HepG2 (cell line): ENCODE measurements at regions not wholly inside any gene's neighbourhood (a gene's known extent, or its start where the extent isn't known, plus 50 kb on each side); places are given as distances from the start of the nearest gene placed in this dataset.
A peak's percentile ranks its signal among the peaks of the same experiment; 100 is the strongest.

Source experiments
- ASH2L ChIP-seq: fragments of 300-600, 200-600 bp; sonication (generic); IDR thresholded peaks from 2 replicates; pipeline ENCODE4 v1.7.0; 2017; ENCODE audit warnings: low read depth, mild to moderate bottlenecking, moderate library complexity, mixed read lengths, low read length; ENCODE audit not compliant: insufficient read length
- ATF7 ChIP-seq, 2 experiments: fragments of 450-650 bp in 1 of 2; sonication (generic) in 1 of 2; formaldehyde crosslinking in 1 of 2; IDR thresholded peaks; 2 replicates each; pipeline versions ENCODE4 v1.4.0 to v1.6.1; 2016 to 2020; ENCODE audit warnings: antibody characterized with exemption in 1 of 2, mild to moderate bottlenecking in 1 of 2, missing genetic modification reagents in 1 of 2
- CCAR2 ChIP-seq: fragments of 200-400 bp; formaldehyde crosslinking; optimal IDR thresholded peaks from 2 replicates; pipeline ENCODE3; 2018; ENCODE audit warnings: low read depth, mild to moderate bottlenecking, low read length, moderate library complexity
- ETV6 ChIP-seq: sonication (generic); formaldehyde crosslinking; conservative IDR thresholded peaks from 2 replicates; pipeline ENCODE4 v1.4.0; 2020; ENCODE audit warnings: missing genetic modification reagents
- HNF4G ChIP-seq, 2 experiments: sonication (generic) in 1 of 2; formaldehyde crosslinking in 1 of 2; IDR thresholded peaks; 2 replicates each; pipeline versions ENCODE4 v1.4.0 to v1.6.1; 2011 to 2020; ENCODE audit warnings: borderline replicate concordance in 2 of 2, low read depth in 2 of 2, mild to moderate bottlenecking in 2 of 2, low read length in 1 of 2, missing genetic modification reagents in 1 of 2, moderate library complexity in 1 of 2
- KDM5B ChIP-seq: sonication (generic); formaldehyde crosslinking; IDR thresholded peaks from 2 replicates; pipeline ENCODE4 v1.4.0; 2020; ENCODE audit warnings: missing genetic modification reagents, mild to moderate bottlenecking, borderline replicate concordance
- KMT2A ChIP-seq: sonication (generic); formaldehyde crosslinking; IDR thresholded peaks from 2 replicates; pipeline ENCODE4 v1.4.0; 2020; ENCODE audit warnings: missing genetic modification reagents
- KMT2B ChIP-seq: IDR thresholded peaks from 2 replicates; pipeline ENCODE4 v1.6.1; 2016; ENCODE audit warnings: missing genetic modification reagents, missing compliant biosample characterization
- MBD4 ChIP-seq: IDR thresholded peaks from 2 replicates; pipeline ENCODE4 v1.6.1; 2012; ENCODE audit warnings: low read length, inconsistent platforms, borderline replicate concordance
- MED8 ChIP-seq: sonication (generic); formaldehyde crosslinking; IDR thresholded peaks from 2 replicates; pipeline ENCODE4 v1.8.1; 2023; ENCODE audit warnings: mild to moderate bottlenecking, missing genetic modification reagents; ENCODE audit not compliant: insufficient replicate concordance
- NFE2 ChIP-seq: sonication (generic); formaldehyde crosslinking; IDR thresholded peaks from 2 replicates; pipeline ENCODE4 v1.4.0; 2020; ENCODE audit warnings: missing genetic modification reagents
- NFYB ChIP-seq: sonication (generic); formaldehyde crosslinking; IDR thresholded peaks from 2 replicates; pipeline ENCODE4 v1.4.0; 2020; ENCODE audit warnings: missing genetic modification reagents
- PHF5A ChIP-seq: IDR thresholded peaks from one replicate; pipeline ENCODE4 v1.6.1; 2018; ENCODE audit warnings: low read depth, missing genetic modification reagents; ENCODE audit not compliant: unreplicated experiment
- PPARG ChIP-seq: conservative IDR thresholded peaks from 2 replicates; pipeline ENCODE4 v1.6.1; 2016; ENCODE audit warnings: missing biosample characterization, missing genetic modification reagents
- SETDB1 ChIP-seq: sonication (generic); formaldehyde crosslinking; IDR thresholded peaks from 2 replicates; pipeline ENCODE4 v1.5.1; 2020; ENCODE audit warnings: missing genetic modification reagents, mild to moderate bottlenecking, borderline replicate concordance
- SUZ12 ChIP-seq: fragments of 150-350 bp; IDR thresholded peaks from 2 replicates; pipeline ENCODE4 v1.6.1; 2014; ENCODE audit warnings: low read depth, low read length
- TBL1XR1 ChIP-seq: fragments of 150-350 bp; IDR thresholded peaks from 2 replicates; pipeline ENCODE4 v1.6.1; 2014; ENCODE audit warnings: borderline replicate concordance, low read length; ENCODE audit not compliant: partially characterized antibody
- TGIF2 ChIP-seq: IDR thresholded peaks from 2 replicates; pipeline ENCODE4 v1.6.1; 2016; ENCODE audit warnings: control low read depth, missing compliant biosample characterization
- TSC22D2 ChIP-seq: sonication (generic); formaldehyde crosslinking; IDR thresholded peaks from 2 replicates; pipeline ENCODE4 v1.5.1; 2020; ENCODE audit warnings: missing genetic modification reagents, mild to moderate bottlenecking, borderline replicate concordance
- XRCC5 ChIP-seq: fragments of 200-400 bp; formaldehyde crosslinking; optimal IDR thresholded peaks from 2 replicates; pipeline ENCODE3; 2017; ENCODE audit warnings: mild to moderate bottlenecking, low read length
- ZNF367 ChIP-seq: sonication (generic); formaldehyde crosslinking; IDR thresholded peaks from 2 replicates; pipeline ENCODE4 v1.4.0; 2020; ENCODE audit warnings: missing genetic modification reagents, borderline replicate concordance
- ZNF550 ChIP-seq: sonication (generic); formaldehyde crosslinking; IDR thresholded peaks from 2 replicates; pipeline ENCODE4 v1.4.0; 2020; ENCODE audit warnings: mild to moderate bottlenecking, missing genetic modification reagents, borderline replicate concordance
- ZNF567 ChIP-seq: sonication (generic); formaldehyde crosslinking; IDR thresholded peaks from 2 replicates; pipeline ENCODE4 v1.8.1; 2023; ENCODE audit warnings: mild to moderate bottlenecking, missing genetic modification reagents, borderline replicate concordance
- ZNF652 ChIP-seq: IDR thresholded peaks from 2 replicates; pipeline ENCODE4 v1.6.1; 2016; ENCODE audit warnings: low read depth, borderline replicate concordance
- ZNF746 ChIP-seq: sonication (generic); formaldehyde crosslinking; IDR thresholded peaks from 2 replicates; pipeline ENCODE4 v1.8.0; 2022; ENCODE audit warnings: mild to moderate bottlenecking, missing genetic modification reagents
- ZNF841 ChIP-seq: sonication (generic); formaldehyde crosslinking; IDR thresholded peaks from 2 replicates; pipeline ENCODE4 v1.8.1; 2023; ENCODE audit warnings: missing genetic modification reagents, borderline replicate concordance
- TF ChIP-seq, protein P1 (sequence below): sonication (generic); formaldehyde crosslinking; IDR thresholded peaks from 2 replicates; pipeline ENCODE4 v1.5.0; 2020; ENCODE audit warnings: missing genetic modification reagents
- TF ChIP-seq, protein P2 (sequence below): IDR thresholded peaks from 2 replicates; pipeline ENCODE4 v1.6.1; 2016; ENCODE audit warnings: mild to moderate bottlenecking

DNA sequence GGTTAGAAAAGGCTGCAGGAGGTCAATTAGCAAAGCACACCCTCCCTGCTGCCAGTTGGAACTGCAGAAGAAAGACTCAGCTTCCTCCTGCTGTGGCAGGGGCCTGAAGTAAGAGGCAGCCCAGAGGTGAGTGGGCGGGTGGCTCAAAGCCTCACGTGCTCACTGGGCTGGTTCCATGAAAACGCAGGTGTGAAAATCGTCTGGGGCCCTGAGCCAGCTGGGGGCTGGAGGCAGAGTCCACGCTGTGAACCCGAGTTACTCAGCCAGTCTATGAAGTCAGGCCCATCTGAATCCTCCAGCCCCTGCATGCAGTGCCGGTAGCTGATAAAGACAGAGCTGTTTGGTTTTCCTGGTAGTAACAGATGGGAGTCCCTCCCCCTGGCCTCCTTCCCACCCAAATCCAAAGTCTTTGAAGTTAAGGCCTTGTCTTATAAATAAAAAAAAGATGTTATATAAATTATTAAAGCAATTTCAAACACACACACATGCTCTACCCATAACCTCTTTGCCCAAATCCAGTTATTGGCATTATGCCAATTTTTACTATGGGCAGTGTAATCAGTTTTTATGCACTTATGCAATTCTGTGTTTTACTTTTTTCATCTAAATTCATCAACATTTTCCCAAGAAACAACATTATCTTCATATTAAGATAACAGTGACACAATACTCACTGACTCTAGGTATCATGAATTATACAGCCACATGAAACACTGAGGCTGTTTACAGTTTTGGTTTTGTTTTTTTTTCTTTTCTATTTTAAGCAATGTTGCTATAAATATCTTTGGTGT is 57.9 kb upstream of the PNMA1 start (continued):
- peak; percentile 22 for TF ChIP-seq MED8 (CRISPR knock-in tag)
- TF ChIP-seq TGIF2 (CRISPR knock-in tag): peak; percentile 89
- peak; percentile 76; the same call in 1 of the 2 replicates for TF ChIP-seq KMT2B (CRISPR knock-in tag)
- TF ChIP-seq KDM5B (CRISPR knock-in tag): peak; percentile 95
- TF ChIP-seq ZNF567: 0 out of 2 replicates have a peak, but pooled peaks have one; percentile 87
- TF ChIP-seq, protein P1, sequence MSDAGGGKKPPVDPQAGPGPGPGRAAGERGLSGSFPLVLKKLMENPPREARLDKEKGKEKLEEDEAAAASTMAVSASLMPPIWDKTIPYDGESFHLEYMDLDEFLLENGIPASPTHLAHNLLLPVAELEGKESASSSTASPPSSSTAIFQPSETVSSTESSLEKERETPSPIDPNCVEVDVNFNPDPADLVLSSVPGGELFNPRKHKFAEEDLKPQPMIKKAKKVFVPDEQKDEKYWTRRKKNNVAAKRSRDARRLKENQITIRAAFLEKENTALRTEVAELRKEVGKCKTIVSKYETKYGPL: 0 out of 2 replicates have a peak, but pooled peaks have one; percentile 74
- TF ChIP-seq TBL1XR1: no peak
- TF ChIP-seq ZNF841 (CRISPR knock-in tag): no peak
- peak; percentile 56 for TF ChIP-seq PHF5A (CRISPR knock-in tag)
- peak; percentile 92 for TF ChIP-seq HNF4G (IDR thresholded peaks at IDR 0.05; ENCODE audit: borderline replicate concordance, low read depth, low read length)
- peak; percentile 89 for TF ChIP-seq HNF4G (CRISPR knock-in tag; IDR thresholded peaks at IDR 0.05; ENCODE audit: borderline replicate concordance, low read depth)
- peak; percentile 46 for TF ChIP-seq CCAR2
- TF ChIP-seq ZNF652 (CRISPR knock-in tag): no peak
- TF ChIP-seq ATF7 (IDR thresholded peaks at IDR 0.05): no peak
- peak; percentile 87 for TF ChIP-seq ATF7 (CRISPR knock-in tag; IDR thresholded peaks at IDR 0.05)
- TF ChIP-seq ZNF746 (CRISPR knock-in tag): peak; percentile 50; the same call in 1 of the 2 replicates
- TF ChIP-seq NFE2 (CRISPR knock-in tag): no peak
- TF ChIP-seq, protein P2, sequence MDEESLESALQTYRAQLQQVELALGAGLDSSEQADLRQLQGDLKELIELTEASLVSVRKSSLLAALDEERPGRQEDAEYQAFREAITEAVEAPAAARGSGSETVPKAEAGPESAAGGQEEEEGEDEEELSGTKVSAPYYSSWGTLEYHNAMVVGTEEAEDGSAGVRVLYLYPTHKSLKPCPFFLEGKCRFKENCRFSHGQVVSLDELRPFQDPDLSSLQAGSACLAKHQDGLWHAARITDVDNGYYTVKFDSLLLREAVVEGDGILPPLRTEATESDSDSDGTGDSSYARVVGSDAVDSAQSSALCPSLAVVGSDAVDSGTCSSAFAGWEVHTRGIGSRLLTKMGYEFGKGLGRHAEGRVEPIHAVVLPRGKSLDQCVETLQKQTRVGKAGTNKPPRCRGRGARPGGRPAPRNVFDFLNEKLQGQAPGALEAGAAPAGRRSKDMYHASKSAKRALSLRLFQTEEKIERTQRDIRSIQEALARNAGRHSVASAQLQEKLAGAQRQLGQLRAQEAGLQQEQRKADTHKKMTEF (CRISPR knock-in tag): peak; percentile 94
- no peak for TF ChIP-seq SETDB1
- peak; percentile 60 for TF ChIP-seq ASH2L
- TF ChIP-seq NFYB: peak; percentile 48; the same call in 1 of the 2 replicates
- TF ChIP-seq ETV6: 0 out of 2 replicates have a peak, but pooled peaks have one; percentile 55
- TF ChIP-seq TSC22D2: peak; percentile 93; the same call in 1 of the 2 replicates
- TF ChIP-seq SUZ12: no peak
- no peak for TF ChIP-seq XRCC5
- peak; percentile 84 for TF ChIP-seq KMT2A (CRISPR knock-in tag)
- TF ChIP-seq ZNF367 (CRISPR knock-in tag): no peak
- TF ChIP-seq ZNF550 (CRISPR knock-in tag): no peak
- peak; percentile 71 for TF ChIP-seq PPARG
- no peak for TF ChIP-seq MBD4
